Activated CD4-positive, alpha-beta T cell treated with anti-CD3 and anti-CD28 coated beads, Interleukin-2, amount 10 ng/mL, durations not matched to agents 7 days and 5 days (primary cell): ENCODE measurements at regions not wholly inside any gene's neighbourhood (a gene's known extent, or its start where the extent isn't known, plus 50 kb on each side); places are given as distances from the start of the nearest gene placed in this dataset.
"Not testable (repeated sequence)": the region's sequence is repeated elsewhere in the genome, so short reads cannot be mapped to it uniquely, and the experiment has no call there.

ENCODE experiments used
- CTCF ChIA-PET: fragments of 350-600 bp; sonication (Branson Sonifier 250); formaldehyde crosslinking; loops from one replicate; lab custom pipeline; 2021; ENCODE audit warnings: antibody characterized with exemption; lab: Charles Lee
- POLR2A ChIA-PET: fragments of 350-600 bp; sonication (Branson Sonifier 250); formaldehyde crosslinking; loops from one replicate; lab custom pipeline; 2021; ENCODE audit warnings: antibody characterized with exemption; lab: Charles Lee
- DNase-seq: peaks from one replicate; pipeline ENCODE4 v3.0.0-alpha.2; 2020
- H3K27ac Mint-ChIP-seq: one replicate; pipeline ENCODE4 v1.8.0; 2021; ENCODE audit warnings: mild to moderate bottlenecking, moderate library complexity, mixed read lengths
- H3K27me3 Mint-ChIP-seq: one replicate; pipeline ENCODE4 v1.8.0; 2021; ENCODE audit warnings: mixed read lengths
- H3K36me3 Mint-ChIP-seq: one replicate; pipeline ENCODE4 v1.8.0; 2021; ENCODE audit warnings: low read depth, mixed read lengths
- H3K4me1 Mint-ChIP-seq: one replicate; pipeline ENCODE4 v1.8.0; 2021; ENCODE audit warnings: mixed read lengths
- H3K4me3 Mint-ChIP-seq: one replicate; pipeline ENCODE4 v1.8.0; 2021; ENCODE audit warnings: mild to moderate bottlenecking, moderate library complexity, mixed read lengths
- H3K9me3 Mint-ChIP-seq: one replicate; pipeline ENCODE4 v1.8.0; 2021; ENCODE audit warnings: mixed read lengths

GRCh38 chr3:177333533-177334520 lies 136.5 kb upstream of the TBL1XR1 start:
- no peak for DNase-seq
- peaks cover 18% of the 10 kb centered on the region for H3K4me1 Mint-ChIP-seq
- ChIA-PET CTCF (no interaction called here), POLR2A (no interaction called here)
- no peaks in the 10 kb centered on the region for H3K36me3 Mint-ChIP-seq
- no peaks in the 10 kb centered on the region for H3K9me3 Mint-ChIP-seq
- no peak overlapping the region for H3K4me3 Mint-ChIP-seq
- H3K27me3 Mint-ChIP-seq, result no peaks in the 10 kb centered on the region
- peak overlapping the region; percentile 28 for H3K27ac Mint-ChIP-seq

GRCh38 chr3:177334803-177335202 lies 137.5 kb upstream of the TBL1XR1 start:
- CTCF ChIA-PET, result no interaction called here
- Mint-ChIP-seq H3K4me3 (no peak overlapping the region), H3K27ac (no peak overlapping the region), H3K4me1 (peaks cover 26% of the 10 kb centered on the region), H3K36me3 (no peaks in the 10 kb centered on the region), H3K27me3 (no peaks in the 10 kb centered on the region), H3K9me3 (no peaks in the 10 kb centered on the region)
- no peak for DNase-seq
- POLR2A ChIA-PET, result no interaction called here

GRCh38 chr3:177335728-177336127 lies 138.4 kb upstream of the TBL1XR1 start:
- H3K36me3 Mint-ChIP-seq, result no peaks in the 10 kb centered on the region
- H3K4me1 Mint-ChIP-seq, result peaks cover 26% of the 10 kb centered on the region
- no peak overlapping the region for H3K4me3 Mint-ChIP-seq
- CTCF ChIA-PET, result no interaction called here
- POLR2A ChIA-PET, result no interaction called here
- DNase-seq, result no peak
- H3K27ac Mint-ChIP-seq, result no peak overlapping the region
- H3K27me3 Mint-ChIP-seq, result no peaks in the 10 kb centered on the region
- no peaks in the 10 kb centered on the region for H3K9me3 Mint-ChIP-seq

GRCh38 chr3:177336873-177337450 lies 139.7 kb upstream of the TBL1XR1 start:
- no peaks in the 10 kb centered on the region for H3K9me3 Mint-ChIP-seq
- no peak for DNase-seq
- ChIA-PET POLR2A (no interaction called here), CTCF (interaction anchor here (0.5 to 1.1 kb wide), 2 partner anchors 14 to 338 kb away, joined by 3 read pairs; no protein-coding TSS in a partner anchor)
- no peaks in the 10 kb centered on the region for H3K36me3 Mint-ChIP-seq
- peaks cover 26% of the 10 kb centered on the region for H3K4me1 Mint-ChIP-seq
- no peak overlapping the region for H3K27ac Mint-ChIP-seq
- no peak overlapping the region for H3K4me3 Mint-ChIP-seq
- H3K27me3 Mint-ChIP-seq, result no peaks in the 10 kb centered on the region

GRCh38 chr3:177337541-177338331 lies 140.5 kb upstream of the TBL1XR1 start:
- Mint-ChIP-seq H3K4me1 (peaks cover 26% of the 10 kb centered on the region), H3K4me3 (no peak overlapping the region), H3K27me3 (no peaks in the 10 kb centered on the region), H3K9me3 (no peaks in the 10 kb centered on the region), H3K27ac (no peak overlapping the region), H3K36me3 (no peaks in the 10 kb centered on the region)
- CTCF ChIA-PET, result interaction anchor here (0.5 to 1.9 kb wide), 3 partner anchors 12 to 337 kb away, joined by 3 to 4 read pairs (median 3); no protein-coding TSS in a partner anchor
- POLR2A ChIA-PET, result no interaction called here
- DNase-seq, result peak; percentile 42

GRCh38 chr3:177338697-177339219 lies 141.5 kb upstream of the TBL1XR1 start:
- Mint-ChIP-seq H3K4me1 (peaks cover 26% of the 10 kb centered on the region), H3K27ac (no peak overlapping the region), H3K9me3 (no peaks in the 10 kb centered on the region), H3K36me3 (no peaks in the 10 kb centered on the region), H3K4me3 (no peak overlapping the region), H3K27me3 (no peaks in the 10 kb centered on the region)
- ChIA-PET CTCF (interaction anchor here (0.9 to 1.9 kb wide), 2 partner anchors 13 to 97 kb away, joined by 3 to 4 read pairs; no protein-coding TSS in a partner anchor), POLR2A (interaction anchor here (0.7 kb wide), 1 partner anchor 136 kb away, joined by 3 read pairs; no protein-coding TSS in a partner anchor)
- DNase-seq, result no peak

- peaks cover 26% of the 10 kb centered on the region for H3K4me1 Mint-ChIP-seq
- POLR2A ChIA-PET, H3K36me3 Mint-ChIP-seq, DNase-seq, H3K9me3 Mint-ChIP-seq, H3K27ac Mint-ChIP-seq, H3K27me3 Mint-ChIP-seq, H3K4me3 Mint-ChIP-seq: not testable (repeated sequence)
- CTCF ChIA-PET, result interaction anchor here (0.9 to 1.9 kb wide), 2 partner anchors 13 to 98 kb away, joined by 3 to 4 read pairs; no protein-coding TSS in a partner anchor
Observed at GRCh38 chr3:177339220-177339703, 142.0 kb upstream of the TBL1XR1 start.

- H3K27ac Mint-ChIP-seq, result no peak overlapping the region
- POLR2A ChIA-PET, result no interaction called here
- DNase-seq, result no peak
- no peaks in the 10 kb centered on the region for H3K27me3 Mint-ChIP-seq
- no peaks in the 10 kb centered on the region for H3K36me3 Mint-ChIP-seq
- H3K4me3 Mint-ChIP-seq, result no peak overlapping the region
- CTCF ChIA-PET, result interaction anchor here (0.6 to 0.9 kb wide), 2 partner anchors 10 to 292 kb away, joined by 3 to 4 read pairs; no protein-coding TSS in a partner anchor
- peaks cover 32% of the 10 kb centered on the region for H3K4me1 Mint-ChIP-seq
- H3K9me3 Mint-ChIP-seq, result no peaks in the 10 kb centered on the region
Observed at GRCh38 chr3:177340243-177340830, 143.1 kb upstream of the TBL1XR1 start.

- POLR2A ChIA-PET, result no interaction called here
- Mint-ChIP-seq H3K9me3 (no peaks in the 10 kb centered on the region), H3K4me1 (peaks cover 39% of the 10 kb centered on the region), H3K27me3 (no peaks in the 10 kb centered on the region), H3K4me3 (no peak overlapping the region), H3K36me3 (no peaks in the 10 kb centered on the region), H3K27ac (no peak overlapping the region)
- CTCF ChIA-PET, result interaction anchor here (1.0 kb wide), 1 partner anchor 11 kb away, joined by 3 read pairs; no protein-coding TSS in a partner anchor
- no peak for DNase-seq
Observed at GRCh38 chr3:177341736-177342419, 144.6 kb upstream of the TBL1XR1 start.

- Mint-ChIP-seq H3K36me3 (no peaks in the 10 kb centered on the region), H3K4me1 (peaks cover 32% of the 10 kb centered on the region), H3K4me3 (no peak overlapping the region), H3K27ac (no peak overlapping the region), H3K9me3 (no peaks in the 10 kb centered on the region), H3K27me3 (no peaks in the 10 kb centered on the region)
- CTCF ChIA-PET, result no interaction called here
- DNase-seq, result no peak
- POLR2A ChIA-PET, result no interaction called here
Observed at GRCh38 chr3:177343122-177343625, 145.9 kb upstream of the TBL1XR1 start.
